GM12878 (cell line): ENCODE measurements at regions not wholly inside any gene's neighbourhood (a gene's known extent, or its start where the extent isn't known, plus 50 kb on each side); places are given as distances from the start of the nearest gene placed in this dataset.

ENCODE experiments used
- ATAC-seq: fragments of 200-7000 bp; cut with Tn5 transposase; 3 replicates; pipeline ENCODE4 v1.9.1; 2020; ENCODE audit warnings: mild to moderate bottlenecking, moderate library complexity
- BruUV-seq: library from RNA; stranded (reverse); fragments of 400-500 nt; replicated peaks from 2 replicates; lab custom pipeline; 2021; lab: Mats Ljungman, UMichigan
- CTCF ChIA-PET: fragments of 300-600 bp; sonication (Branson Sonifier 250); formaldehyde crosslinking; extraction: SDS; loops from one replicate; lab custom pipeline; 2021; ENCODE audit warnings: inconsistent platforms; lab: Yijun Ruan, JAX
- POLR2A ChIA-PET: fragments of 350-600 bp; formaldehyde crosslinking; extraction: SDS; loops from one replicate; lab custom pipeline; 2021; ENCODE audit warnings: inconsistent platforms; lab: Charles Lee
- RAD21 ChIA-PET: fragments of 300-600 bp; sonication (Branson Sonifier 250); formaldehyde crosslinking; loops from one replicate; lab custom pipeline; 2023; ENCODE audit warnings: antibody characterized with exemption; ENCODE audit not compliant: unreplicated experiment; lab: Charles Lee
- SMC1A ChIA-PET: fragments of 300-600 bp; sonication (Branson Sonifier 250); formaldehyde crosslinking; loops from one replicate; lab custom pipeline; 2023; ENCODE audit not compliant: unreplicated experiment, uncharacterized antibody; lab: Charles Lee
- DNase-seq: peaks from one replicate; pipeline ENCODE4 v3.0.0-alpha.2; 2011; ENCODE audit warnings: low read depth, low spot score
- FAIRE-seq: peaks from 3 replicates; lab custom pipeline; 2011; peaks lifted over from hg19 to GRCh38; lab: Jason Lieb, UNC
- H2AFZ ChIP-seq: 2 replicates; pipeline ENCODE4 v1.6.0; 2011; ENCODE audit warnings: low read depth, low read length, control low read depth; ENCODE audit not compliant: control insufficient read depth
- H3K27ac ChIP-seq: 2 replicates; pipeline ENCODE4 v1.5.1; 2011; ENCODE audit warnings: control low read depth; ENCODE audit not compliant: control insufficient read depth, insufficient read depth
- H3K27me3 ChIP-seq, 2 experiments: replicated peaks in 1 of 2; 2 replicates each; pipeline versions ENCODE4 v1.6.0 to v1.6.1; 2011; ENCODE audit warnings: low read length in 1 of 2; ENCODE audit not compliant: control insufficient read depth in 2 of 2, insufficient read depth in 2 of 2
- H3K36me3 ChIP-seq, 2 experiments: 2 replicates each; pipeline ENCODE4 v1.5.1; 2011; ENCODE audit warnings: low read length in 1 of 2; ENCODE audit not compliant: control insufficient read depth in 2 of 2, insufficient read depth in 2 of 2
- H3K4me1 ChIP-seq: 2 replicates; pipeline ENCODE4 v1.6.1; 2011; ENCODE audit warnings: mild to moderate bottlenecking, low read length, moderate library complexity, mixed read lengths; ENCODE audit not compliant: control insufficient read depth, insufficient read depth
- H3K4me2 ChIP-seq: 2 replicates; pipeline ENCODE4 v1.6.0; 2011; ENCODE audit warnings: control low read depth; ENCODE audit not compliant: control insufficient read depth, insufficient read depth
- H3K4me3 ChIP-seq: fragments of 200-600 bp; sonication (generic); 2 replicates; pipeline ENCODE4 v1.5.1; 2016
- H3K79me2 ChIP-seq: 2 replicates; pipeline ENCODE4 v1.6.0; 2011; ENCODE audit warnings: low read length; ENCODE audit not compliant: control insufficient read depth, insufficient read depth
- H3K9ac ChIP-seq: 2 replicates; pipeline ENCODE4 v1.8.0; 2011; ENCODE audit warnings: low read length, control low read depth, mixed read lengths; ENCODE audit not compliant: control insufficient read depth, insufficient read depth
- H3K9me3 ChIP-seq: replicated peaks from 3 replicates; pipeline ENCODE4 v1.5.1; 2011; ENCODE audit warnings: mild to moderate bottlenecking, low read length; ENCODE audit not compliant: control insufficient read depth, insufficient read depth
- H4K20me1 ChIP-seq: 2 replicates; pipeline ENCODE4 v1.6.0; 2011; ENCODE audit not compliant: control insufficient read depth, insufficient read depth
- ASH2L ChIP-seq: fragments of 300-600, 200-600 bp; sonication (generic); IDR thresholded peaks from 2 replicates; pipeline ENCODE4 v1.6.1; 2017; ENCODE audit warnings: low read depth, mild to moderate bottlenecking, borderline replicate concordance
- CBFB ChIP-seq: IDR thresholded peaks from 2 replicates; pipeline ENCODE4 v1.6.1; 2016; ENCODE audit warnings: antibody characterized with exemption, low read depth
- CHD2 ChIP-seq: IDR thresholded peaks from 2 replicates; pipeline ENCODE4 v1.6.1; 2011; ENCODE audit warnings: low read depth, low read length, improper control_type of control experiment, borderline replicate concordance
- EED ChIP-seq: sonication (generic); IDR thresholded peaks from 2 replicates; pipeline ENCODE4 v1.6.1; 2016; ENCODE audit warnings: antibody characterized with exemption, low read depth
- EP300 ChIP-seq, 2 experiments: fragments of 150-350 bp in 1 of 2; IDR thresholded peaks; 2 replicates each; pipeline ENCODE4 v1.6.1; 2011 to 2012; ENCODE audit warnings: low read depth in 2 of 2, low read length in 2 of 2, borderline replicate concordance in 1 of 2, improper control_type of control experiment in 1 of 2, inconsistent platforms in 1 of 2; ENCODE audit not compliant: control insufficient read depth in 1 of 2
- JUND ChIP-seq: IDR thresholded peaks from 2 replicates; pipeline ENCODE4 v1.6.1; 2012; ENCODE audit warnings: low read depth, mild to moderate bottlenecking, low read length, improper control_type of control experiment, moderate library complexity
- PAX8 ChIP-seq: fragments of 450-650 bp; IDR thresholded peaks from 2 replicates; pipeline ENCODE4 v1.6.1; 2017; ENCODE audit warnings: mild to moderate bottlenecking, moderate library complexity
- POLR2AphosphoS2 ChIP-seq: IDR thresholded peaks from 2 replicates; pipeline ENCODE4 v1.6.1; 2011; ENCODE audit warnings: low read depth, mild to moderate bottlenecking, low read length, improper control_type of control experiment, moderate library complexity
- SMARCA5 ChIP-seq: fragments of 450-650 bp; IDR thresholded peaks from 2 replicates; pipeline ENCODE4 v1.6.1; 2017; ENCODE audit warnings: mild to moderate bottlenecking
- SREBF2 ChIP-seq: IDR thresholded peaks from 2 replicates; pipeline ENCODE4 v1.6.1; 2012; ENCODE audit warnings: mild to moderate bottlenecking, low read length
- WGBS: methylation state at CpG from one replicate; pipeline ENCODE4 v1.1.6; 2016; ENCODE audit warnings: low lambda C conversion rate; ENCODE audit not compliant: insufficient replicate concordance, insufficient coverage; ENCODE audit errors: missing lambda C conversion rate; 5-methylcytosine and 5-hydroxymethylcytosine counted together
- in situ Hi-C: fragments of 300-500 bp; cut with MboI; formaldehyde crosslinking; loops from 9 replicates; pipeline ENCODE4 v1.14.3; 2018; ENCODE audit warnings: mixed read lengths
- intact Hi-C: fragments of 100-400 bp; cut with micrococcal nuclease; formaldehyde crosslinking; loops from one replicate; pipeline ENCODE4 v1.14.2; 2022; ENCODE audit not compliant: unreplicated experiment
- TF ChIP-seq, protein P1 (sequence below): fragments of 450-650 bp; IDR thresholded peaks from 2 replicates; pipeline ENCODE4 v1.6.1; 2018; ENCODE audit warnings: borderline replicate concordance, mild to moderate bottlenecking; ENCODE audit not compliant: partially characterized antibody
- TF ChIP-seq, protein P2 (sequence below): fragments of 450-650 bp; IDR thresholded peaks from 2 replicates; pipeline ENCODE4 v1.6.1; 2017; ENCODE audit warnings: antibody characterized with exemption, mild to moderate bottlenecking, moderate library complexity

DNA sequence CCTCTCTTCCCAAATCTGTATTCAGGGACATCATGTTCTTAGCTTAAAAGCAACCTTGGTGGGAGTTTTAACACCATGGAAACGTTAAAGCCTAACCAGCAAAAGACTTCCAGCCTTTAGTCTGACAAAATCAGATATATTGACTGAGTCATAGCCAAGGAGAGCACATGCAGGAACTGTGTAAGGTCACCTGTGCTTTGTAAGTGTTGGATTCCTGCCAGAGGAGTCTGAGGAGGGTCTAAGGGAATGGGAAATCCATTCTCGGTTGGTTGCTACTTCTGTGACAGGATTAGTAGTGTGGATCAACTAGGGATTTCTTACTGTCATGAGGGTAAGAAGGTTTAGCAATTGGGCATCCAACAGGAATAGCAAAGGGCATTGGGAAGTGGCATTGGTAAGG, 142.0 kb upstream of the CHD1 start:
- Histone ChIP-seq H2AFZ (no peak overlapping the region), H3K27me3 (no peaks in the 10 kb centered on the region), H3K79me2 (no peaks in the 10 kb centered on the region), H3K9ac (no peak overlapping the region), H3K4me1 (peaks cover 7% of the 10 kb centered on the region; the same call in 1 of the 2 replicates), H3K4me3 (no peak overlapping the region), H3K4me2 (no peak overlapping the region), H3K27ac (no peak overlapping the region), H4K20me1 (no peaks in the 10 kb centered on the region), H3K9me3 (peaks cover 3% of the 10 kb centered on the region; the same call in 2 of the 3 replicates), H3K36me3 (no peaks in the 10 kb centered on the region)
- no TSS peak for BruUV-seq
- FAIRE-seq (no peak), ATAC-seq (no peak), DNase-seq (no peak)
- ChIA-PET SMC1A (interaction anchor here (0.9 to 1.8 kb wide), 2 partner anchors 9 to 28 kb away, joined by 3 to 6 read pairs; no protein-coding TSS in a partner anchor), POLR2A (interaction anchor here (0.5 kb wide), 1 partner anchor 11 kb away, joined by 3 read pairs; no protein-coding TSS in a partner anchor), RAD21 (no interaction called here), CTCF (interaction anchor here (1.1 kb wide), 1 partner anchor 9 kb away, joined by 5 read pairs; no protein-coding TSS in a partner anchor)
- in situ Hi-C loops (no loop called here), intact Hi-C loops (no loop called here)
- 37% methylated on average over 2 of the region's 2 CpGs for WGBS
- TF ChIP-seq EP300 (IDR thresholded peaks at IDR 0.05; ENCODE audit: borderline replicate concordance in 1 of 2, control insufficient read depth in 1 of 2, low read depth in 2 of 2, low read length in 2 of 2) = no peak

DNA sequence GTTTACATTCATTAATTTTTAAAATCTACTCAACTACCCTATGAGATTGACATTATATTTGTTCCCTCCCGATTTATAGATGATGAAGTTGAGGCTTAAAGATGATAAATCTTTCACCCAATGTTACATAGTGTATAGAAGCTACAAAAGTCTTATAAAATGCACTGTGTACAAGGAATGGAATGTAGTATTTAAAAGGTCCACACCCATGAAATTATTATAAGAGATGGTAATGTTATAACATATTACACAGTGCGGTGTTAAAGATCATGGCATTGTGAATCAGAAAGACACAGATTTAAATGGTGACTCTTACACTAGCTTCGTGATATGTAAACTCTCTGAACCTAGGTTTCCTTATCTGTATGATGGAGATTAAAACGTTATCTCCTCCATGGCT, 141.6 kb upstream of the CHD1 start:
- POLR2A ChIA-PET = interaction anchor here (0.5 kb wide), 1 partner anchor 10 kb away, joined by 3 read pairs; no protein-coding TSS in a partner anchor
- Histone ChIP-seq H3K9me3 (peaks cover 3% of the 10 kb centered on the region; the same call in 2 of the 3 replicates), H3K27ac (no peak overlapping the region), H3K4me2 (no peak overlapping the region), H3K4me3 (no peak overlapping the region), H3K27me3 (no peaks in the 10 kb centered on the region), H2AFZ (no peak overlapping the region), H4K20me1 (no peaks in the 10 kb centered on the region), H3K36me3 (no peaks in the 10 kb centered on the region), H3K9ac (no peak overlapping the region), H3K79me2 (no peaks in the 10 kb centered on the region), H3K4me1 (peaks cover 7% of the 10 kb centered on the region; the same call in 1 of the 2 replicates)
- SMC1A ChIA-PET = interaction anchor here (0.9 to 1.8 kb wide), 2 partner anchors 9 to 29 kb away, joined by 3 to 6 read pairs; no protein-coding TSS in a partner anchor
- no TSS peak for BruUV-seq
- intact Hi-C loops (no loop called here), in situ Hi-C loops (no loop called here)
- FAIRE-seq (no peak), DNase-seq (no peak), ATAC-seq (no peak)
- WGBS = 56% methylated on average over 4 of the region's 4 CpGs
- CTCF ChIA-PET = interaction anchor here (1.1 kb wide), 1 partner anchor 9 kb away, joined by 5 read pairs; no protein-coding TSS in a partner anchor
- RAD21 ChIA-PET = no interaction called here
- TF ChIP-seq SREBF2 (no peak), PAX8 (no peak), CBFB (no peak), EED (no peak), POLR2AphosphoS2 (no peak), JUND (no peak), SMARCA5 (no peak), CHD2 (no peak), ASH2L (no peak)
- TF ChIP-seq, protein P1, sequence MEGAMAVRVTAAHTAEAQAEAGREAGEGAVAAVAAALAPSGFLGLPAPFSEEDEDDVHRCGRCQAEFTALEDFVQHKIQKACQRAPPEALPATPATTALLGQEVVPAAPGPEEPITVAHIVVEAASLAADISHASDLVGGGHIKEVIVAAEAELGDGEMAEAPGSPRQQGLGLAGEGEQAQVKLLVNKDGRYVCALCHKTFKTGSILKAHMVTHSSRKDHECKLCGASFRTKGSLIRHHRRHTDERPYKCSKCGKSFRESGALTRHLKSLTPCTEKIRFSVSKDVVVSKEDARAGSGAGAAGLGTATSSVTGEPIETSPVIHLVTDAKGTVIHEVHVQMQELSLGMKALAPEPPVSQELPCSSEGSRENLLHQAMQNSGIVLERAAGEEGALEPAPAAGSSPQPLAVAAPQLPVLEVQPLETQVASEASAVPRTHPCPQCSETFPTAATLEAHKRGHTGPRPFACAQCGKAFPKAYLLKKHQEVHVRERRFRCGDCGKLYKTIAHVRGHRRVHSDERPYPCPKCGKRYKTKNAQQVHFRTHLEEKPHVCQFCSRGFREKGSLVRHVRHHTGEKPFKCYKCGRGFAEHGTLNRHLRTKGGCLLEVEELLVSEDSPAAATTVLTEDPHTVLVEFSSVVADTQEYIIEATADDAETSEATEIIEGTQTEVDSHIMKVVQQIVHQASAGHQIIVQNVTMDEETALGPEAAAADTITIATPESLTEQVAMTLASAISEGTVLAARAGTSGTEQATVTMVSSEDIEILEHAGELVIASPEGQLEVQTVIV = no peak
- TF ChIP-seq, protein P2, sequence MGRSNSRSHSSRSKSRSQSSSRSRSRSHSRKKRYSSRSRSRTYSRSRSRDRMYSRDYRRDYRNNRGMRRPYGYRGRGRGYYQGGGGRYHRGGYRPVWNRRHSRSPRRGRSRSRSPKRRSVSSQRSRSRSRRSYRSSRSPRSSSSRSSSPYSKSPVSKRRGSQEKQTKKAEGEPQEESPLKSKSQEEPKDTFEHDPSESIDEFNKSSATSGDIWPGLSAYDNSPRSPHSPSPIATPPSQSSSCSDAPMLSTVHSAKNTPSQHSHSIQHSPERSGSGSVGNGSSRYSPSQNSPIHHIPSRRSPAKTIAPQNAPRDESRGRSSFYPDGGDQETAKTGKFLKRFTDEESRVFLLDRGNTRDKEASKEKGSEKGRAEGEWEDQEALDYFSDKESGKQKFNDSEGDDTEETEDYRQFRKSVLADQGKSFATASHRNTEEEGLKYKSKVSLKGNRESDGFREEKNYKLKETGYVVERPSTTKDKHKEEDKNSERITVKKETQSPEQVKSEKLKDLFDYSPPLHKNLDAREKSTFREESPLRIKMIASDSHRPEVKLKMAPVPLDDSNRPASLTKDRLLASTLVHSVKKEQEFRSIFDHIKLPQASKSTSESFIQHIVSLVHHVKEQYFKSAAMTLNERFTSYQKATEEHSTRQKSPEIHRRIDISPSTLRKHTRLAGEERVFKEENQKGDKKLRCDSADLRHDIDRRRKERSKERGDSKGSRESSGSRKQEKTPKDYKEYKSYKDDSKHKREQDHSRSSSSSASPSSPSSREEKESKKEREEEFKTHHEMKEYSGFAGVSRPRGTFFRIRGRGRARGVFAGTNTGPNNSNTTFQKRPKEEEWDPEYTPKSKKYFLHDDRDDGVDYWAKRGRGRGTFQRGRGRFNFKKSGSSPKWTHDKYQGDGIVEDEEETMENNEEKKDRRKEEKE = no peak
